ENCODE measurements at regions not wholly inside any gene's neighbourhood (a gene's known extent, or its start where the extent isn't known, plus 50 kb on each side); places are given as distances from the start of the nearest gene placed in this dataset.

- DNase-seq (ENCODE audit: low read depth, low spot score) = no peak
These were observed 587.4 kb downstream of the LMO7 start for GRCh38 chr13:76223565-76223964.

GRCh38 chr13:76222511-76222910, 586.4 kb downstream of the LMO7 start:
- peak; percentile 11 for DNase-seq (ENCODE audit: low read depth, low spot score)

GRCh38 chr13:76216729-76217128, 580.6 kb downstream of the LMO7 start:
- DNase-seq (ENCODE audit: low read depth, low spot score) = no peak

- DNase-seq (ENCODE audit: low read depth, low spot score) = no peak
These were observed 577.9 kb downstream of the LMO7 start for GRCh38 chr13:76214001-76214400.

GRCh38 chr13:76213423-76213904, 577.3 kb downstream of the LMO7 start:
- DNase-seq (ENCODE audit: low read depth, low spot score) = no peak

GRCh38 chr13:76210262-76210661, 574.1 kb downstream of the LMO7 start:
- peak; percentile 52 for DNase-seq (ENCODE audit: low read depth, low spot score)

- DNase-seq (ENCODE audit: low read depth, low spot score) = peak; percentile 39
These were observed 562.5 kb downstream of the LMO7 start for GRCh38 chr13:76198568-76199163.

- DNase-seq (ENCODE audit: low read depth, low spot score) = no peak
These were observed 553.9 kb downstream of the LMO7 start for GRCh38 chr13:76189882-76190519.

- no peak for DNase-seq (ENCODE audit: low read depth, low spot score)
These were observed 540.0 kb downstream of the LMO7 start for GRCh38 chr13:76175961-76176725.

- DNase-seq (ENCODE audit: low read depth, low spot score) = no peak
These were observed 532.5 kb downstream of the LMO7 start for GRCh38 chr13:76168661-76169060.

- no peak for DNase-seq (ENCODE audit: low read depth, low spot score)
These were observed 528.2 kb downstream of the LMO7 start for GRCh38 chr13:76164290-76164689.

GRCh38 chr13:76163761-76164160, 527.6 kb downstream of the LMO7 start:
- DNase-seq (ENCODE audit: low read depth, low spot score) = no peak

GRCh38 chr13:76160961-76161925, 525.1 kb downstream of the LMO7 start:
- DNase-seq (ENCODE audit: low read depth, low spot score) = peak; percentile 1

- DNase-seq (ENCODE audit: low read depth, low spot score) = no peak
These were observed 524.4 kb downstream of the LMO7 start for GRCh38 chr13:76160506-76160905.

GRCh38 chr13:76157926-76158325, 521.8 kb downstream of the LMO7 start:
- no peak for DNase-seq (ENCODE audit: low read depth, low spot score)

- DNase-seq (ENCODE audit: low read depth, low spot score) = no peak
These were observed 517.1 kb downstream of the LMO7 start for GRCh38 chr13:76153239-76153638.

- DNase-seq (ENCODE audit: low read depth, low spot score) = peak; percentile 82
These were observed 512.8 kb downstream of the LMO7 start for GRCh38 chr13:76148926-76149325.

- no peak for DNase-seq (ENCODE audit: low read depth, low spot score)
These were observed 512.2 kb downstream of the LMO7 start for GRCh38 chr13:76148374-76148773.

- no peak for DNase-seq (ENCODE audit: low read depth, low spot score)
These were observed 496.4 kb downstream of the LMO7 start for GRCh38 chr13:76132532-76132931.

- DNase-seq (ENCODE audit: low read depth, low spot score) = no peak
These were observed 495.4 kb downstream of the LMO7 start for GRCh38 chr13:76131551-76131950.

- DNase-seq (ENCODE audit: low read depth, low spot score) = no peak
These were observed 493.3 kb downstream of the LMO7 start for GRCh38 chr13:76129305-76130000.

Data from astrocyte of the hippocampus (primary cell).